ENCODE measurements at regions not wholly inside any gene's neighbourhood (a gene's known extent, or its start where the extent isn't known, plus 50 kb on each side); places are given as distances from the start of the nearest gene placed in this dataset.

DNA sequence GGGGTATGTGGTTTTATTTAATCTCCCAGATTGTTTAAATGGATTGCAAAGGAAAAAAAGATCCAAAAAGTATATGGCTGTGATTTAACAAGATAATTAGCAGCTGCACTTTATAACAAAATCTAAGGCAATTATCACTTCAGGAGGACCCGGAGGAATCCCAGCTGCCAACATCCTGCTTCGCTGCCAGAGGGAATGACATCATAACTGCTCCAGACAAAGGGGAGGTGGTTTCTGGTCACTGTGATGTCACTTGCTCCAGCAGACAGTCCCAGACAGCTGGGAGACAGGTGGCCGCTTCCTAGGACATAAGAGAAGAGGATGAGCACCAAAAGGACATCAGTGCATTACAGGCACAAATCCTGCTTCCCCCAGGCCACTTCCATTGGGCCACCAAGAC lies 371.0 kb downstream of the BCOR start:
- no peak for DNase-seq

- DNase-seq, result no peak
These were observed 369.7 kb downstream of the BCOR start for GRCh38 chrX:39728025-39728424.

GRCh38 chrX:39728852-39729598 lies 368.7 kb downstream of the BCOR start:
- DNase-seq, result no peak

GRCh38 chrX:39729981-39730661 lies 367.6 kb downstream of the BCOR start:
- DNase-seq, result no peak

- peak; percentile 57 for DNase-seq
These were observed 367.0 kb downstream of the BCOR start for GRCh38 chrX:39730662-39731329.

- no peak for DNase-seq
These were observed 366.5 kb downstream of the BCOR start for GRCh38 chrX:39731330-39731667.

DNA sequence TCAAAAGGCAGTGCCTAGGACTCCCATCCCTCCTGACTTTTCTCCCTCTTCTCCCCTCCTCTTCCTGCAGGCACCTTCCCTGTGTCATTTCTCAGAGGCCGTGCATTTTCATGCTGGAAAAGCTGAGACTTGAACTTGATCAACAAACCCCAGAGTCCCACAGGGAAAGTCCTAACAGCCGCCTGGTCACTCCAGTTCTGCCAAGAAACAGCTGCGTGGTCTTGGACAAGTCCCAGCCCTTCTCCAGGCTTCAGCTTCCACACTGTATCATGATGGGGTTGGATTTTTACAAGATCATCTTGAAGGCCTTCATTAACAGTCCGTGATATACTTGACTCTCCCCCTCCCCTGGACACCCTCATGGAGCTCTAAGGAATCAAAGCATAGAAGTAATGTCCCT lies 366.0 kb downstream of the BCOR start:
- no peak for DNase-seq

GRCh38 chrX:39733745-39734144 lies 364.0 kb downstream of the BCOR start:
- no peak for DNase-seq

- no peak for DNase-seq
These were observed 363.5 kb downstream of the BCOR start for GRCh38 chrX:39734174-39734776.

DNA sequence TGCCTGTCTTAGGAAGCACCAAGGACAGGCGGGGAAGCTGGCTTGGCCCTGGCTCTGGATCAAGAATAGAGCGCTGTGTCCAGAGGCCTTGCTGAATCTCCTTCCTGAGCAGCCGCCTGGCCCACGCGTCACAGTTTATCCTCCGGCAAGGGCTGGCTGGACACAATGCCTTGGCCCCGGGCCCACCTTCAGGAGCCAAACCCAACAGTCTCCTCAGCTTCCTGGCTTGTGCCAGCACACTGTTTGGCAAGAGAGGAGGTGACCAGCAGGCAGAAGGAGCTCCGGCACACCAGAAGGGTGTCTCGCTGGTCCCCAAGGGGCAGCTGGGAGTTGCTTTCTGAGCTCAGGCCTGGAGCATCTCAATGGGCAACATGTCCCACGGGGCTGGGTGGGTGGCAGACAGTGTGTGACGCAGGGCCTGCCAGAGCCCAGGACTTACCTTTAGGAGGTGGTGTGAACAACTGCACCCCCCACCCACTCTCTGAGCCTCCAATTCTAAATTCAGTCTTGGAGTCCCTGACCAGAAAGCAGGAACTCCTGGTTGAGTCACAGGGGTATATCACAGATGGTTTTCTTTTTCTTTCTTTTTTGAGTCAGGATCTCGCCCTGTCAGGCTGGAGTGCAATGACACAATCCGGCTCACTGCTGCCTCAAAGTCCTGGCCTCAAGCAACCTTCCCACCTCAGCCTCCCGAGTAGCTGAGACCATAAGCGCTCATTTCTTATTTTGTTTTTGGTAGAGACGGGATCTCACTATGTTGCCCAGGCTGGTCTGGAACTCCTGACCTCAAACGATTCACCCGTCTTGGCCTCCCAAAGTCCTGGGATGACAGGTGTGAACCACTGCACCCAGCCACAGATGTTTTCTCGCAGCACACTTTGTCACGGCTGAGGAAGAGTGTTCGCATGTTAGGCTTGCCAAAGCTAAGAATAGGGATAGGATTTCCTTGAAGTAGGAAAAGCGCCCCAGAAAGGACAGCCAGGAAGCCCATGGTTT lies 361.2 kb downstream of the BCOR start:
- peak; percentile 58 for DNase-seq

DNA sequence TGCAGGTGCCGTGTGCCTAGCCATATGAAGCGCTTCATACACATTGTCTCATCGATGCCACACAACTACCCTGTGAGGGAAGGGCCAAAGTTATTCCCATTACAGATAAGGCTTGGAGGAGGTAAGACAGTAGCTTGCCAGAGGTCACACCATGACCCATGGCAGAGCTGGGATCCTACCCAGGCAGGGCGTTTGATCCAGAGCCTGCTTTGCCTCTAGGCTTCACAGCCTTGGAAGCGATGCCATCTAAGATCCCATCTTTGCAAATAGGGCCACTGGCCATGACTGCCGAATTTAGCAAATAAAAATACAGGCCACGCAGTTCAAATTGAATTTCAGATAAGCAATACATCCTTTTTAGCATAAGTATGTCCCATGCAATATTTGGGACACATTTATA lies 358.2 kb downstream of the BCOR start:
- DNase-seq, result no peak

DNA sequence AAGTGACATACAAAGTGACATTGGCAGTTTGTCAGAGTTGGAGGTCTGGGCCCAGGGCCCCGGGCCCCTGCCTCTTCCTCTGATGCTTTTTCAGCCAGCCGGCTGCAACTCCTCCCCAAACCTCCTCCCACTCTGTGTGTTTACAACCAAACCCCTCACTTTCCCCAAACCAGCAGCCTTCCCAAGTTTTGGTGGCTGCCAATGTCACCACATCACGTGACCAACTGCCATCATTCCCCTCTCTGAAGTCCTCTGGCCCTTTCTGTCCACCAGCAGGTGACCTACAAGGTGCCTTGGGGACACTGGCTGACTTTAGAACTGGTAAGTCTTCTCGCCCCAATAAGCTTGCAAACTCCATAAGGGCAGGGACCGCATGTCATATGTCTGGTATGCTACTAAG lies 357.7 kb downstream of the BCOR start:
- DNase-seq, result no peak

- no peak for DNase-seq
These were observed 355.9 kb downstream of the BCOR start for GRCh38 chrX:39741904-39742303.

GRCh38 chrX:39745818-39746217 lies 351.9 kb downstream of the BCOR start:
- no peak for DNase-seq

DNA sequence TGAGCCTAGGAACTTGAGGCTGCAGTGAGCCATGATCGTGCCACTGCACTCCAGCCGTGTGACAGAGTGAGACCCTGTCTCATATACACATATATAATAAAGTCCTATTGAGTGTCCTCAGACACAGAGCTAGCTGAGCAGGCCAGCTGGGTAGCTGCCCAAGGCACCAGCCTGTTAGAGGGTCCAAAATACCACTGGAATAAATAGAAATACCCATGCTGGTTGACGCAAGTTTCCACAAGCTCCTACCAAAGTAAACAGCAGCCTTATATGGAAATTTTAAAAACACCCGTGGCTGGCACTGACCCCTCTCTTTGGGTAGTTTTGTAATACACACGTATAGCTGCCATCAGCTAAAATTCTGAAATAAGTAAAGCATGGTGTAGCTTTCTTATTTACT lies 348.6 kb downstream of the BCOR start:
- no peak for DNase-seq

- peak; percentile 36 for DNase-seq
These were observed 348.0 kb downstream of the BCOR start for GRCh38 chrX:39749728-39750127.

DNA sequence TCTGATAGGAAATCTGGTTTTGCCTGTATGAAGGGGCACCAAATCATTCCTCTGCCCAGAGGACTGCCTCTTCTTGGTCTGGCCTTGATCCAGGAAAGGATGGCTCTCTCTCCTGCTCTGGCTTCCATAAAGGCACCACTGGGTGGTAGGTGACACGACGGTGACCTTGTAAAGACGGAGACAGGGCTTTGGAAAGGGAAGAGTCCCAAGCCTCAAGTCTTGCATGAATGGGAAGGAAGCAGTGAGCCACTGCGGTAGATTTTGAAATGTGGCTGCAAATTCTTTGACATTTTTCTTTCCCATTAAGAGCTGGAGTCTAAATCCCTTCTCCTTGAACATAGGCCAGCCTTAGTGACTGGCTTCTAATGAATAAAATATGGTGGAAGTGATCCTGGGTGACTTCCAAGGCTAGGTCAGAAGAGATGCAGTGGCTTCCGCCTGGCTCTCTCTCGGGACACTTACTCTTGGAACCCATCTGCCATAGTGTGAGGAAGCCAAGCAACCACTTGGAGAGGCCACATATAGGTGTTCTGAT lies 347.4 kb downstream of the BCOR start:
- DNase-seq, result peak; percentile 26

- DNase-seq, result peak; percentile 44
These were observed 346.9 kb downstream of the BCOR start for GRCh38 chrX:39750848-39751247.

DNA sequence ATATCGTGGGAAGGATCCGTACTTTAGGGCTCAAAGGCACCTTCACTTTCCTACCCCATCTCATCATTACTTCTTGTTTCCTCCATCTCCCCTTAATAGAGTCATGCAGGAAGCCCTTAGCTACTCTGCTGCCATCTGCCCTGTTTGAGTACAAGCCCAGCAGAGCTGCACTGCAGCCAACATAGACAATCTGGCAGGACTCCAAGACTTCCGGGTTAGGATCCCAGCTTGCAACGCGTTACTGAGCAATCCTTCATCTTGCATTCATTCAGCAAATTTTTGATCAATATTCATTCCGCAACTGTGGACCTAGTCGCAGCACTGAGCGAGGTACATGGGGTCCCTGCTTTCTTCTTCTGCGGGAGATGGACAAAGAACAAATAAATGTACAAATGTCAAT lies 344.9 kb downstream of the BCOR start:
- DNase-seq, result no peak

DNA sequence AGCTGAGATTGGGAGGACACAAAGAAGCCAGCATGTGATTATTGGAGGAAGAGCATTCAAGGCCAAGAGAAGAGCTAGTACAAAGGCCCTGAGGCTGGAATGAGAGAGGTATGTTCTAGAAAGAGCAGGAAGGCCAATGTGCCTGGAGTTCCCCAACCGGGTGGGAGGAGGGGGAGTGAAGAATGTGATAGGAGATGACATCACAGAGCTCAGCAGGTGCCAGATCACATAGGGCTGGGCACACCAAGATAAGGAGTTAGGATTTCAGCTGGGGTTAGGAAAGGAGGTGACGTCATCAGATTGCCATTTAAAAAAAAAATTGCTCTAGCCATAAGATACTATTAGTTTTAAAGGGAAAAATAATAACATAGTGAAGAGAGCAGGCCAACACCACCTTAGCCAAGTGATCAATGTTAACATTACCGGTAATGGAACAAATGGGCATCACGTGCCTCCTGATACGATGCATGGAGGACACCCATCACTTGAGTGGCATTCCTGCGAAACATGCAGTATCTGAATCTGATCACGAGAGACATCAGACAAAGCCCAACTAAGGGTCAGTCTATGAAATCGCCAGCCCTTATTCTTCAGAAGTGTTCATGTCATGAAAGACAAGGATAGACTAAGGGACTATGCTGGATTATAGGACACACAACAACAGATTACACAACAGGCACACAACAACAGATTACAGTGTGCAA lies 344.3 kb downstream of the BCOR start:
- DNase-seq, result no peak
